GM13977 (cell line): ENCODE measurements at regions not wholly inside any gene's neighbourhood (a gene's known extent, or its start where the extent isn't known, plus 50 kb on each side); places are given as distances from the start of the nearest gene placed in this dataset.
A peak's percentile ranks its signal among the peaks of the same experiment; 100 is the strongest.

ENCODE experiments used
- DNase-seq: peaks from one replicate; pipeline ENCODE4 v3.0.0; 2012; ENCODE audit warnings: low spot score
- CTCF ChIP-seq: IDR thresholded peaks from 2 replicates; pipeline ENCODE4 v1.5.1; 2012; ENCODE audit warnings: mild to moderate bottlenecking, control low read depth; ENCODE audit not compliant: insufficient read depth; ENCODE audit errors: extremely low read depth, missing control alignments
- in situ Hi-C: fragments of 300-500 bp; cut with MboI; formaldehyde crosslinking; loops from one replicate; pipeline ENCODE4 v1.12.0; 2022; ENCODE audit warnings: low sequenced_read_pairs, low pct_unique_long_range_greater_than_20kb, mixed read lengths, inconsistent platforms; ENCODE audit not compliant: unreplicated experiment

GRCh38 chr18:53798516-53798915 lies 426.0 kb downstream of the MBD2 start:
- no peak for TF ChIP-seq CTCF
- DNase-seq, result no peak
- in situ Hi-C loops, result no loop called here

GRCh38 chr18:53797998-53798495 lies 426.4 kb downstream of the MBD2 start:
- no peak for TF ChIP-seq CTCF
- no peak for DNase-seq
- in situ Hi-C loops, result no loop called here

- TF ChIP-seq CTCF, result no peak
- in situ Hi-C loops, result no loop called here
- DNase-seq, result peak; percentile 11
Observed at GRCh38 chr18:53796040-53796729, 428.3 kb downstream of the MBD2 start.

GRCh38 chr18:53795610-53796009 lies 428.9 kb downstream of the MBD2 start:
- DNase-seq, result no peak
- in situ Hi-C loops, result no loop called here
- TF ChIP-seq CTCF, result no peak

- no peak for DNase-seq
- no peak for TF ChIP-seq CTCF
- in situ Hi-C loops, result no loop called here
Observed at GRCh38 chr18:53795061-53795460, 429.4 kb downstream of the MBD2 start.

- DNase-seq, result no peak
- in situ Hi-C loops, result no loop called here
- no peak for TF ChIP-seq CTCF
Observed at GRCh38 chr18:53792762-53793161, 431.7 kb downstream of the MBD2 start.
